K562 (cell line): ENCODE measurements at regions not wholly inside any gene's neighbourhood (a gene's known extent, or its start where the extent isn't known, plus 50 kb on each side); places are given as distances from the start of the nearest gene placed in this dataset.

Experiments
- ATAC-seq: fragments of 200-7000 bp; cut with Tn5 transposase; 3 replicates; pipeline ENCODE4 v1.9.1; 2020; ENCODE audit warnings: moderate library complexity
- BruUV-seq: library from RNA; stranded (reverse); fragments of 400-500 nt; replicated peaks from 2 replicates; lab custom pipeline; 2021; lab: Mats Ljungman, UMichigan
- CTCF ChIA-PET: fragments of 300-600 bp; formaldehyde crosslinking; extraction: SDS; loops from one replicate; lab custom pipeline; 2021; ENCODE audit warnings: low intra/inter-chr PET ratio; lab: Yijun Ruan, JAX
- POLR2A ChIA-PET: fragments of 300-600, 350-650 bp; sonication (Branson Sonifier 250); formaldehyde crosslinking; extraction: SDS; loops from one replicate; lab custom pipeline; 2021; ENCODE audit warnings: antibody characterized with exemption, inconsistent platforms; lab: Yijun Ruan, JAX
- DNase-seq, 4 experiments: peaks; one replicate each; pipeline versions ENCODE4 v3.0.0 to v3.0.0-alpha.2; 2011 to 2018; ENCODE audit warnings: low spot score in 3 of 4, mixed read lengths in 3 of 4; ENCODE audit errors: extremely low read depth in 1 of 4
- FAIRE-seq: peaks from 2 replicates; lab custom pipeline; 2011; peaks lifted over from hg19 to GRCh38; lab: Jason Lieb, UNC
- H2AFZ ChIP-seq: 2 replicates; pipeline ENCODE4 v1.6.0; 2011; ENCODE audit warnings: low read depth, low read length, control low read depth, inconsistent platforms
- H3K27ac ChIP-seq: fragments of 200-600 bp; 3 replicates; pipeline ENCODE4 v1.8.0; 2011; ENCODE audit warnings: low read depth, mild to moderate bottlenecking, control low read depth, inconsistent platforms, low read length, moderate library complexity, mixed read lengths; ENCODE audit errors: extremely low read depth
- H3K27me3 ChIP-seq, 2 experiments: fragments of 300-600 bp in 1 of 2; 2 replicates in 1 of 2; 3 replicates in 1 of 2; pipeline versions ENCODE4 v1.6.0 to v1.8.0; 2011; ENCODE audit warnings: inconsistent platforms in 2 of 2, low read length in 2 of 2, mild to moderate bottlenecking in 1 of 2, mixed read lengths in 1 of 2, moderate library complexity in 1 of 2; ENCODE audit not compliant: control insufficient read depth in 2 of 2, insufficient read depth in 2 of 2
- H3K36me3 ChIP-seq: fragments of 300-600 bp; 3 replicates; pipeline ENCODE4 v1.8.0; 2011; ENCODE audit warnings: mild to moderate bottlenecking, low read length, inconsistent platforms; ENCODE audit not compliant: control insufficient read depth, insufficient read depth
- H3K4me1 ChIP-seq, 2 experiments: fragments of 200-600 bp in 1 of 2; replicated peaks in 1 of 2; 2 replicates in 1 of 2; 3 replicates in 1 of 2; pipeline versions ENCODE4 v1.5.1 to v1.8.0; 2011; ENCODE audit warnings: inconsistent platforms in 2 of 2, low read length in 2 of 2, mild to moderate bottlenecking in 1 of 2, mixed read lengths in 1 of 2, moderate library complexity in 1 of 2; ENCODE audit not compliant: control insufficient read depth in 2 of 2, insufficient read depth in 2 of 2
- H3K4me2 ChIP-seq: 2 replicates; pipeline ENCODE4 v1.6.1; 2011; ENCODE audit warnings: low read length, control low read depth, inconsistent platforms, mixed read lengths; ENCODE audit not compliant: insufficient read depth
- H3K4me3 ChIP-seq: fragments of 200-600 bp; sonication (generic), shearing (Covaris generic); 2 replicates; pipeline ENCODE4 v1.5.1; 2016; ENCODE audit warnings: control low read depth, inconsistent platforms
- H3K79me2 ChIP-seq: fragments of 200-600 bp; 3 replicates; pipeline ENCODE4 v1.8.0; 2011; ENCODE audit warnings: low read length, inconsistent platforms; ENCODE audit not compliant: control insufficient read depth, insufficient read depth
- H3K9ac ChIP-seq, 2 experiments: 2 replicates each; pipeline versions ENCODE4 v1.6.0 to v1.6.1; 2011; ENCODE audit warnings: low read depth in 2 of 2, low read length in 2 of 2, control low read depth in 1 of 2, inconsistent platforms in 1 of 2, mild to moderate bottlenecking in 1 of 2, mixed read lengths in 1 of 2; ENCODE audit not compliant: insufficient read depth in 1 of 2
- H3K9me1 ChIP-seq: one replicate; pipeline ENCODE4 v1.6.0; 2011; ENCODE audit warnings: inconsistent platforms, mild to moderate bottlenecking, low read length, moderate library complexity; ENCODE audit not compliant: control insufficient read depth, insufficient read depth
- H3K9me3 ChIP-seq: replicated peaks from 2 replicates; pipeline ENCODE4 v1.5.1; 2011; ENCODE audit warnings: low read depth, low read length, inconsistent platforms; ENCODE audit not compliant: control insufficient read depth, insufficient read depth
- H4K20me1 ChIP-seq: replicated peaks from 2 replicates; pipeline ENCODE4 v1.6.1; 2011; ENCODE audit warnings: low read length, inconsistent platforms, mixed read lengths; ENCODE audit not compliant: control insufficient read depth, insufficient read depth
- HDAC2 ChIP-seq: fragments of 450-650 bp; IDR thresholded peaks from 2 replicates; pipeline ENCODE4 v1.6.1; 2016; ENCODE audit warnings: mild to moderate bottlenecking
- WGBS: fragments of 100-300 bp; shearing (Covaris generic); methylation state at CpG from one replicate; pipeline ENCODE4 v1.1.6; 2016; ENCODE audit warnings: low coverage, mixed read lengths; ENCODE audit not compliant: insufficient coverage; ENCODE audit errors: missing lambda C conversion rate; 5-methylcytosine and 5-hydroxymethylcytosine counted together
- in situ Hi-C: fragments of 300-500 bp; cut with MboI; formaldehyde crosslinking; loops from 4 replicates; pipeline ENCODE4 v1.15.0; 2018; ENCODE audit warnings: inconsistent platforms, mixed read lengths
- intact Hi-C: fragments of 100-400 bp; cut with micrococcal nuclease; formaldehyde crosslinking; loops from 2 replicates; pipeline ENCODE4 v1.14.2; 2022
- TF ChIP-seq, protein P1 (sequence below), 2 experiments: fragments of 450-650 bp in 1 of 2; sonication (generic) in 1 of 2; formaldehyde crosslinking in 1 of 2; IDR thresholded peaks; 2 replicates each; pipeline versions ENCODE4 v1.7.1 to v1.9.0; 2016 to 2022; ENCODE audit warnings: inconsistent platforms in 1 of 2, mild to moderate bottlenecking in 1 of 2, missing genetic modification reagents in 1 of 2

DNA sequence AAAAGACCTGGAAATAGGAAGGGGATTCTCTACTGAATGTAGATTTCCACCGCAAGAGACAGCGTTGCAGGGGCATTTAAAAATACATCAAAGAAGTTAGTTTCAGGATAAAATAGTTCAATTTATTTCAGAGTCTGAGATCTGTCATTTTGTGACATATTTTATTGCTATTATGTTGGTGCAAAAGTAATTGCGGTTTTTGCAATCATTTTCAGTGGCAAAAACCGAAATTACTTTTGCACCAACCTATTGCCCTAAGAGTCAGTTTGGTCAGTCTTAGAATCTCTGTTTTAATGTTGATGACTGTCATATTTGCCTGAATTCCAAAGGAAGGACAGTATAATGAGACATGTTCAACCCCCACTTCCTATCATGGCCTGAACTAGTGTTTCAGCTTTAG lies 219.5 kb upstream of the CDH10 start:
- no peak for TF ChIP-seq HDAC2
- TF ChIP-seq, protein P1, sequence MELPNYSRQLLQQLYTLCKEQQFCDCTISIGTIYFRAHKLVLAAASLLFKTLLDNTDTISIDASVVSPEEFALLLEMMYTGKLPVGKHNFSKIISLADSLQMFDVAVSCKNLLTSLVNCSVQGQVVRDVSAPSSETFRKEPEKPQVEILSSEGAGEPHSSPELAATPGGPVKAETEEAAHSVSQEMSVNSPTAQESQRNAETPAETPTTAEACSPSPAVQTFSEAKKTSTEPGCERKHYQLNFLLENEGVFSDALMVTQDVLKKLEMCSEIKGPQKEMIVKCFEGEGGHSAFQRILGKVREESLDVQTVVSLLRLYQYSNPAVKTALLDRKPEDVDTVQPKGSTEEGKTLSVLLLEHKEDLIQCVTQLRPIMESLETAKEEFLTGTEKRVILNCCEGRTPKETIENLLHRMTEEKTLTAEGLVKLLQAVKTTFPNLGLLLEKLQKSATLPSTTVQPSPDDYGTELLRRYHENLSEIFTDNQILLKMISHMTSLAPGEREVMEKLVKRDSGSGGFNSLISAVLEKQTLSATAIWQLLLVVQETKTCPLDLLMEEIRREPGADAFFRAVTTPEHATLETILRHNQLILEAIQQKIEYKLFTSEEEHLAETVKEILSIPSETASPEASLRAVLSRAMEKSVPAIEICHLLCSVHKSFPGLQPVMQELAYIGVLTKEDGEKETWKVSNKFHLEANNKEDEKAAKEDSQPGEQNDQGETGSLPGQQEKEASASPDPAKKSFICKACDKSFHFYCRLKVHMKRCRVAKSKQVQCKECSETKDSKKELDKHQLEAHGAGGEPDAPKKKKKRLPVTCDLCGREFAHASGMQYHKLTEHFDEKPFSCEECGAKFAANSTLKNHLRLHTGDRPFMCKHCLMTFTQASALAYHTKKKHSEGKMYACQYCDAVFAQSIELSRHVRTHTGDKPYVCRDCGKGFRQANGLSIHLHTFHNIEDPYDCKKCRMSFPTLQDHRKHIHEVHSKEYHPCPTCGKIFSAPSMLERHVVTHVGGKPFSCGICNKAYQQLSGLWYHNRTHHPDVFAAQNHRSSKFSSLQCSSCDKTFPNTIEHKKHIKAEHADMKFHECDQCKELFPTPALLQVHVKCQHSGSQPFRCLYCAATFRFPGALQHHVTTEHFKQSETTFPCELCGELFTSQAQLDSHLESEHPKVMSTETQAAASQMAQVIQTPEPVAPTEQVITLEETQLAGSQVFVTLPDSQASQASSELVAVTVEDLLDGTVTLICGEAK (IDR thresholded peaks at IDR 0.05) = peak; percentile 46; the same call in 1 of the 2 replicates
- TF ChIP-seq, protein P1 (CRISPR knock-in tag; IDR thresholded peaks at IDR 0.05) = no peak
- Histone ChIP-seq H3K4me1 (no peaks in the 10 kb centered on the region), H4K20me1 (no peaks in the 10 kb centered on the region), H2AFZ (no peak overlapping the region), H3K9ac (no peak overlapping the region), H3K4me3 (no peak overlapping the region), H3K36me3 (no peaks in the 10 kb centered on the region), H3K9me1 (no peaks in the 10 kb centered on the region), H3K4me2 (no peak overlapping the region), H3K27ac (no peak overlapping the region), H3K79me2 (no peaks in the 10 kb centered on the region), H3K9me3 (no peaks in the 10 kb centered on the region), H3K27me3 (no peaks in the 10 kb centered on the region)
- no peak for ATAC-seq
- BruUV-seq = no TSS peak
- in situ Hi-C loops = no loop called here
- intact Hi-C loops = no loop called here
- ChIA-PET CTCF (no interaction called here), POLR2A (no interaction called here)
- WGBS = 1% methylated on average over 4 of the region's 4 CpGs
- no peak for DNase-seq
- no peak for FAIRE-seq
